Esophagus squamous epithelium (tissue), 4 donors: ENCODE measurements at regions not wholly inside any gene's neighbourhood (a gene's known extent, or its start where the extent isn't known, plus 50 kb on each side); places are given as distances from the start of the nearest gene placed in this dataset.

Experiments
- CTCF ChIP-seq, 6 experiments: fragments of 450-650 bp in 4 of 6; fragments of 200-600 bp in 2 of 6; sonication (generic) in 2 of 6; IDR thresholded peaks; one replicate each; pipeline ENCODE4 v1.5.1; 2016 to 2019; ENCODE audit warnings: antibody characterized with exemption in 6 of 6, mild to moderate bottlenecking in 4 of 6, moderate library complexity in 4 of 6
- POLR2A ChIP-seq, 4 donors: fragments of 450-650 bp; IDR thresholded peaks; one replicate each; pipeline ENCODE4 v1.6.1; 2017; ENCODE audit warnings: antibody characterized with exemption in 4 of 4, mild to moderate bottlenecking in 4 of 4, moderate library complexity in 3 of 4

GRCh38 chr3:168534761-168535160, 439.0 kb upstream of the GOLIM4 start:
- TF ChIP-seq POLR2A (IDR thresholded peaks at IDR 0.05) = no peak
- no peak for TF ChIP-seq CTCF (IDR thresholded peaks at IDR 0.05)
